PC-3 (cell line): ENCODE measurements at regions not wholly inside any gene's neighbourhood (a gene's known extent, or its start where the extent isn't known, plus 50 kb on each side); places are given as distances from the start of the nearest gene placed in this dataset.
"Not testable (repeated sequence)": the region's sequence is repeated elsewhere in the genome, so short reads cannot be mapped to it uniquely, and the experiment has no call there.

Experiments used
- ATAC-seq: fragments of 200-7000 bp; cut with Tn5 transposase; 2 replicates; pipeline ENCODE4 v1.9.1; 2020; ENCODE audit warnings: mild to moderate bottlenecking, moderate library complexity
- BruUV-seq: library from RNA; stranded (reverse); fragments of 400-500 nt; replicated peaks from 2 replicates; lab custom pipeline; 2021; lab: Mats Ljungman, UMichigan
- CTCF ChIA-PET: fragments of 300-600 bp; sonication (Branson Sonifier 250); formaldehyde crosslinking; loops from one replicate; lab custom pipeline; 2022; ENCODE audit warnings: antibody characterized with exemption; lab: Charles Lee
- POLR2A ChIA-PET: fragments of 300-600 bp; sonication (Branson Sonifier 250); formaldehyde crosslinking; loops from one replicate; lab custom pipeline; 2022; ENCODE audit warnings: antibody characterized with exemption; ENCODE audit not compliant: unreplicated experiment; lab: Charles Lee
- DNase-seq: peaks from one replicate; pipeline ENCODE4 v3.0.0-alpha.2; 2015
- H2AFZ ChIP-seq: fragments of 300-600 bp; sonication (generic); 2 replicates; pipeline ENCODE4 v1.6.0; 2016; ENCODE audit warnings: antibody characterized with exemption, low read length
- H3F3A ChIP-seq: fragments of 300-600 bp; sonication (generic); one replicate; pipeline ENCODE4 v1.6.0; 2017; ENCODE audit warnings: antibody characterized with exemption, low read length, control low read depth, mild to moderate bottlenecking; ENCODE audit not compliant: unreplicated experiment
- H3K27ac ChIP-seq: fragments of 300-600 bp; sonication (generic); 2 replicates; pipeline ENCODE4 v1.5.1; 2016; ENCODE audit warnings: mild to moderate bottlenecking, low read length
- H3K27me3 ChIP-seq: fragments of 300-600 bp; sonication (generic); 2 replicates; pipeline ENCODE4 v1.6.1; 2016; ENCODE audit warnings: low read length, mixed read lengths
- H3K36me3 ChIP-seq: fragments of 300-600 bp; sonication (generic); 2 replicates; pipeline ENCODE4 v1.6.1; 2016; ENCODE audit warnings: low read depth, mixed run types, low read length, mixed read lengths
- H3K4me1 ChIP-seq: fragments of 300-600 bp; sonication (generic); 2 replicates; pipeline ENCODE4 v1.5.1; 2016; ENCODE audit warnings: low read length; ENCODE audit not compliant: insufficient read depth
- H3K4me2 ChIP-seq: fragments of 300-600 bp; sonication (generic); 2 replicates; pipeline ENCODE4 v1.6.0; 2016; ENCODE audit warnings: low read length
- H3K4me3 ChIP-seq: fragments of 300-600 bp; sonication (generic); 2 replicates; pipeline ENCODE4 v1.5.1; 2016; ENCODE audit warnings: mild to moderate bottlenecking, low read length, mixed read lengths
- H3K79me2 ChIP-seq: fragments of 300-600 bp; sonication (generic); 2 replicates; pipeline ENCODE4 v1.6.1; 2017; ENCODE audit warnings: low read length, mixed read lengths
- H3K9ac ChIP-seq: fragments of 300-600 bp; sonication (generic); 2 replicates; pipeline ENCODE4 v1.6.0; 2016; ENCODE audit warnings: mild to moderate bottlenecking, low read length
- H3K9me2 ChIP-seq: fragments of 300-600 bp; sonication (generic); replicated peaks from 2 replicates; pipeline ENCODE4 v1.6.1; 2016; ENCODE audit warnings: mixed run types, low read length, mixed read lengths
- H3K9me3 ChIP-seq: fragments of 300-600 bp; sonication (generic); 2 replicates; pipeline ENCODE4 v1.6.1; 2016; ENCODE audit warnings: low read length, mixed read lengths
- H4K20me1 ChIP-seq: fragments of 300-600 bp; sonication (generic); 2 replicates; pipeline ENCODE4 v1.6.1; 2016; ENCODE audit warnings: low read length, mixed read lengths
- intact Hi-C: fragments of 100-400 bp; cut with micrococcal nuclease; formaldehyde crosslinking; loops from 2 replicates; pipeline ENCODE4 v1.9.0; 2023

GRCh38 chr4:131732034-131732630 lies 1417.0 kb upstream of the PCDH10 start:
- H3K36me3 ChIP-seq, intact Hi-C loops, CTCF ChIA-PET, BruUV-seq, H3K9me2 ChIP-seq, H3F3A ChIP-seq, H3K4me1 ChIP-seq, H3K4me2 ChIP-seq, ATAC-seq, H3K4me3 ChIP-seq, H3K27me3 ChIP-seq, H4K20me1 ChIP-seq, H3K79me2 ChIP-seq, H3K9me3 ChIP-seq, POLR2A ChIA-PET, H3K27ac ChIP-seq, H3K9ac ChIP-seq, H2AFZ ChIP-seq, DNase-seq: not testable (repeated sequence)

- H3K36me3 ChIP-seq, H3K4me3 ChIP-seq, H3K79me2 ChIP-seq, H3K9me2 ChIP-seq, DNase-seq, CTCF ChIA-PET, intact Hi-C loops, H3K27ac ChIP-seq, H3K4me2 ChIP-seq, H4K20me1 ChIP-seq, H3K4me1 ChIP-seq, H2AFZ ChIP-seq, H3K9ac ChIP-seq, H3K9me3 ChIP-seq, POLR2A ChIA-PET, ATAC-seq, H3K27me3 ChIP-seq, H3F3A ChIP-seq, BruUV-seq: not testable (repeated sequence)
Measured at GRCh38 chr4:131734321-131734720, 1414.8 kb upstream of the PCDH10 start.

- BruUV-seq, H3F3A ChIP-seq, intact Hi-C loops, H3K9ac ChIP-seq, H3K36me3 ChIP-seq, H2AFZ ChIP-seq, H3K27ac ChIP-seq, H3K4me2 ChIP-seq, H3K79me2 ChIP-seq, DNase-seq, H4K20me1 ChIP-seq, H3K27me3 ChIP-seq, ATAC-seq, H3K4me1 ChIP-seq, H3K9me2 ChIP-seq, POLR2A ChIA-PET, H3K9me3 ChIP-seq, CTCF ChIA-PET, H3K4me3 ChIP-seq: not testable (repeated sequence)
Measured at GRCh38 chr4:131734851-131735385, 1414.2 kb upstream of the PCDH10 start.

- CTCF ChIA-PET = not testable (repeated sequence)
Measured at GRCh38 chr4:131738991-131739390, 1410.1 kb upstream of the PCDH10 start.

GRCh38 chr4:131741836-131742235 lies 1407.3 kb upstream of the PCDH10 start:
- H3K9me2 ChIP-seq, H3K27me3 ChIP-seq, H3K9me3 ChIP-seq, H3K4me2 ChIP-seq, H3K79me2 ChIP-seq, H3K9ac ChIP-seq, intact Hi-C loops, H3K4me3 ChIP-seq, BruUV-seq, H3K36me3 ChIP-seq, POLR2A ChIA-PET, ATAC-seq, DNase-seq, H3K27ac ChIP-seq, H3F3A ChIP-seq, H3K4me1 ChIP-seq, H2AFZ ChIP-seq, H4K20me1 ChIP-seq, CTCF ChIA-PET: not testable (repeated sequence)

More at GRCh38 chr4:131738991-131739390, 1410.1 kb upstream of the PCDH10 start:
- DNase-seq, ATAC-seq, H3K9ac ChIP-seq, H3K36me3 ChIP-seq, H3K27ac ChIP-seq, H4K20me1 ChIP-seq, H3K79me2 ChIP-seq, BruUV-seq, POLR2A ChIA-PET, H3K9me3 ChIP-seq, H3K4me1 ChIP-seq, H3F3A ChIP-seq, H3K4me3 ChIP-seq, intact Hi-C loops, H3K27me3 ChIP-seq, H3K9me2 ChIP-seq, H2AFZ ChIP-seq, H3K4me2 ChIP-seq: not testable (repeated sequence)

- H3K79me2 ChIP-seq, H3K9ac ChIP-seq, H3K4me1 ChIP-seq, H3K27me3 ChIP-seq, CTCF ChIA-PET, H3F3A ChIP-seq, BruUV-seq, H3K4me2 ChIP-seq, ATAC-seq, H4K20me1 ChIP-seq, H3K36me3 ChIP-seq, DNase-seq, H3K27ac ChIP-seq, intact Hi-C loops, H2AFZ ChIP-seq, H3K9me2 ChIP-seq, POLR2A ChIA-PET, H3K4me3 ChIP-seq, H3K9me3 ChIP-seq: not testable (repeated sequence)
Measured at GRCh38 chr4:131742536-131743205, 1406.4 kb upstream of the PCDH10 start.
